GM19438 (cell line): ENCODE measurements at regions not wholly inside any gene's neighbourhood (a gene's known extent, or its start where the extent isn't known, plus 50 kb on each side); places are given as distances from the start of the nearest gene placed in this dataset.
"Not testable (repeated sequence)": the region's sequence is repeated elsewhere in the genome, so short reads cannot be mapped to it uniquely, and the experiment has no call there.

Experiments
- ATAC-seq: cut with Tn5 transposase; IDR thresholded peaks from one replicate; pipeline ENCODE4 v1.9.1; 2021; ENCODE audit warnings: low read depth; ENCODE audit not compliant: unreplicated experiment

GRCh38 chr12:25681580-25681979 lies 128.5 kb upstream of the LMNTD1 start:
- no peak for ATAC-seq

GRCh38 chr12:25682421-25682820 lies 129.3 kb upstream of the LMNTD1 start:
- no peak for ATAC-seq

- no peak for ATAC-seq
Measured at GRCh38 chr12:25684070-25684469, 131.0 kb upstream of the LMNTD1 start.

GRCh38 chr12:25686351-25686750 lies 133.3 kb upstream of the LMNTD1 start:
- ATAC-seq = no peak

- ATAC-seq = no peak
Measured at GRCh38 chr12:25687226-25687625, 134.1 kb upstream of the LMNTD1 start.

GRCh38 chr12:25688851-25689250 lies 135.8 kb upstream of the LMNTD1 start:
- not testable (repeated sequence) for ATAC-seq

- no peak for ATAC-seq
Measured at GRCh38 chr12:25689996-25690501, 137.0 kb upstream of the LMNTD1 start.

- no peak for ATAC-seq
Measured at GRCh38 chr12:25690996-25691864, 138.1 kb upstream of the LMNTD1 start.

- ATAC-seq = no peak
Measured at GRCh38 chr12:25691865-25692114, 138.7 kb upstream of the LMNTD1 start.

- ATAC-seq = no peak
Measured at GRCh38 chr12:25692115-25693035, 139.3 kb upstream of the LMNTD1 start.

- no peak for ATAC-seq
Measured at GRCh38 chr12:25694072-25694471, 141.0 kb upstream of the LMNTD1 start.

- ATAC-seq = no peak
Measured at GRCh38 chr12:25695574-25695973, 142.5 kb upstream of the LMNTD1 start.

GRCh38 chr12:25698772-25699171 lies 145.7 kb upstream of the LMNTD1 start:
- ATAC-seq = no peak

GRCh38 chr12:25699454-25699853 lies 146.4 kb upstream of the LMNTD1 start:
- ATAC-seq = no peak

- no peak for ATAC-seq
Measured at GRCh38 chr12:25701290-25701689, 148.2 kb upstream of the LMNTD1 start.

GRCh38 chr12:25702553-25702952 lies 149.5 kb upstream of the LMNTD1 start:
- ATAC-seq = no peak

GRCh38 chr12:25705261-25705660 lies 152.2 kb upstream of the LMNTD1 start:
- ATAC-seq = no peak

- not testable (repeated sequence) for ATAC-seq
Measured at GRCh38 chr12:25706646-25707045, 153.6 kb upstream of the LMNTD1 start.

- ATAC-seq = no peak
Measured at GRCh38 chr12:25707056-25707455, 154.0 kb upstream of the LMNTD1 start.

- ATAC-seq = no peak
Measured at GRCh38 chr12:25708661-25709060, 155.6 kb upstream of the LMNTD1 start.

GRCh38 chr12:25710128-25710527 lies 157.0 kb upstream of the LMNTD1 start:
- no peak for ATAC-seq
